DMS53 treated with DMSO at 0.1 percent for 48 hours (cell line): ENCODE measurements at regions not wholly inside any gene's neighbourhood (a gene's known extent, or its start where the extent isn't known, plus 50 kb on each side); places are given as distances from the start of the nearest gene placed in this dataset.

ENCODE experiments used
- DNase-seq: peaks from one replicate; lab custom pipeline; 2025; ENCODE audit not compliant: unreplicated experiment; lab: John Stamatoyannopoulos, UW

DNA sequence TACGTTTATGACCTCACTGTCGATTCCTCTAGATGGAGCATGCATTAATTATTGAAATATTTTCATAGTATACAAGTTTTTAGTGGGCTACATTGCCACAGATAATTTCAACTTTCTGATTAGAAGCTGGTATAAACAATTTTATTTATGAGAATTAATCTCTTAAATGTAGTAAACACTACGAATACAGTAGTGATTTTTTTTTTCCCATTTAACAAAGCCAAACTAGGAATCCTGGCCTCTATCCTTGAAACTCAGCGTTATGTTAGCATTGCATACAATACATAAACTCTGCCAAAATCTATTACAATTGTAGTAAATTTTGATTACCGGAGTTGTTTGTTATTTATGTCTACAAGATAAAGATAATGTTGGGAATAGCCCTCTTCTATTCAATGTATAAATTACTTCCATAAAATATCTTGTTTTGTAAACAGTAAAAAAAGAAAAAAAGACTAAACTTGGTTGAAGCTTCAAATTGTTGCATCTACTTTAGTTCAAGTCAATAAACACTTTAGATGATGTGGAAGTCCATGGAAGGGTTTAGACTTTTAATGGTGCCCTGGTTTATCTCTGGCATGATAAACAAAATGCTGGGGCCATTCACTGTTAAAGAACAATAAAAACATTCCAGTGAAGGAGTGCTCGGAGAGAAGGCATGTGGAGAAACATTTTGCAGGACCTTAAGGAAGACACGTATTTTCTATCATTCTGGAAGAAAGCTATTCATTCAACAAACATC, 77.3 kb upstream of the NR2F2 start:
- DNase-seq: no peak

DNA sequence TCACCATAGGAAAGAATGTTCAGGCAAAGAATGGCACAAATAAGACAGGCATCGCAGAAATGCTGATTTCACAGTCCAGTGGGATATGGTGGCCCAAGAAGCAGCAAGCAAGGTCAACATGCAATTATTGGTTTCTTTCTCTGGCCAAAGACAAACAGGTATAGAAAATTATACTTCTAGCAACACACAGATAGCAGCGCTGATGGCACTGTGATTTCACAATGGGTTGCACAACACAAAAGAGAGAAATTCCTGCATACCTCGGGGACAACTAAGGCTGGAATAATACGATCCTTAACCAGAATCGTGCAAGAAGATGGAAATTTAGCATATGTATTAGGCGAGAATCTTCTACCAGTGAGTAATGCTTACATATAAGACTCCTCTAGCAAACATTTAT, 76.3 kb upstream of the NR2F2 start:
- DNase-seq: no peak

DNA sequence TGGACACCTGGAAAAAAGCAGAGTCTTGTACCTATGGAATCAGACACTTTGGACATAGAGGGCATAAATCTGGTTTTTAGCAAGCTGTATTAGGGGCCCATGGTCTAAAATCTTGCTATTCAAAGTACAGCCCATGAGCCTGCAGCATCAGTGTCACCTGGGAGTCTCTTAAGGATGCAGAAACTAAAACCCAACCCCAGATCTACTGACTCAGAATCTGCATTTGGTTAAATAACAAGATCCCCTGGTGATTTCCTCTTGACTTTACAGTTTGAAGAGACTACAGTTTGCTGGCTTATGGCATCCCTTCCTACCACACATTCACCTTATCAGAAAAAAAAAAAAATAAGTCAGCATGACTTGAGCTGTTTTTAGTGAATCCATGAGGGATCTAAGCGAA, 74.9 kb upstream of the NR2F2 start:
- no peak for DNase-seq

DNA sequence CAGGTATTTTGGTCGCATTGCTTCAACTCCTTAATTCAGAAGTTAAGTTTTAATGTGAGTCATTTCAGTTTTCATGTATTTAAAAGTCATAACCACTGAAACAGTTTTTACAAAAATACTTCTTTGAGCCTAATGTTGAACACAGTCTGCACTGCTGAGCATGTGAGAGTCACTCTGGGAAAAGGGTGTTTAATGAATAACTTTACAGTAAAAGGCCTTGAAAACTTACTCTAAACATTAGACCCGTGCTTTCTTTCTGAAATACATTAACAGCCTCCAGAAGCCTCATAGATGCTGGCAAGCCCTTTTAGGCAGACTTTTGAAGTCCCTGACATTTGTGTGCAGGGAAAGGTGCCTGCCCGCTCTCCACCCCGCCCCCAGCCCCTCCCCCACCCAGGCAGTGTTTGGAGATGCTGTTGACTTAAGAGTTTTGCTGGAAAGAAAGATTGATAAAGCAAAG, 68.9 kb upstream of the NR2F2 start:
- no peak for DNase-seq

DNA sequence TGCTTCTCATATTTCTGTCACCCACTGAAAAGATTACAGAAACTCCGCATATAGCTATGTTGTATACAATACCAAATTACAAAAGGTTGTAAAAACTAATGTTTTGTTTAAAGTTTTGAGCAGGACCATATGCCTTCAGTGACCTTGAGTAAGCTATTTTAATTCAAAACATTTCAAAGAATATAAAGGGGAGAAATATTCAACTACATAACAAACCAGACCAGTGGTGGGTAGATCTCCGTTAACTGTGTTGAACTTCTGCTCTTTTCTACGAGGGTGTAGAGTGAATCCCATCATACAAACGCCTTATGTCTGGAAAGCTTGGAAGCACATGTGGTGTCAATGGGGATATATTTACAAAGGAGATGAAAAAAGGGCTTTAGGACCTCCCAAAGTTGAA, 68.4 kb upstream of the NR2F2 start:
- DNase-seq: no peak

DNA sequence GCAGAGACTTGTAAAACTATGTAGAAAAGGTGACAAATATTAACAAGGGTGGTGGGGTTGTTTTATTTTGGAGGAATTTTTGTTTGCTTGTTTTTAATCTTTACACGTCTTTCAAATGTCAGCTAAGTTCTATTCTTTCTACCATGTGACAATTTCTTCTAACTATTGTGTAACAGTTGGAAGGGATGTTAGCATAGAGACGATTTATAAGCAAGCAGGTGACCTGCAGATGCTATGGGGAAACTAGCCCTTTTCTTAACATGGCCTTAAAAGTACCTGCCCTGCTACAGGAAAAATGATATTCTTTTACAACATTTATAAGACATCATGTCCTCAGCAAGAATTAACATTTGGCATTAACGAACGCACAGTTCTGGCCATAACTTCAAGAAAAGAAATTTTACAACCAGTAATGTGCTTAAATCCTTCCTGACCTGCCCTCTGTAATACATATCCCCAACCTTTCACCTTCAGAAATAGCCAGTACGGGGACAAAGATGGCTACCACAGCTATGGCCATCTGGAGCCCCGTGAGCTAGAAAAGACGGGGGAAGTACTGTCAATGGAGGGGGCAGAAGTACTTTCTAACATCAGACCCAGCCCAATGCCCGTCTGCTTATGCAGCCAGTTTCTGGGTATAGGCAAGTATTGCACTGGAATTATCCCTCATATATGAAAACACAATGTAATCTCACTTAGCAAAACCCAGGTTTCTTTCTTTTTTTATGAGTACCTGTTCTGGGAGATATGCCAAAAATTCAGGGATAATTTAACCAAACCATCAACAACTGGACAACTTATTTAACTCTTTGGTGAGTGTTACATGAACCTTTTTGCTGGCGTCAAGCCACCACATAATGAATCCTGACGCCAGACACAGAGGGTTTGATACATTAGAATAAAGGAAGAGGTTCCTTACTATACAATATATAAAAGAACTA, 67.7 kb upstream of the NR2F2 start:
- no peak for DNase-seq

DNA sequence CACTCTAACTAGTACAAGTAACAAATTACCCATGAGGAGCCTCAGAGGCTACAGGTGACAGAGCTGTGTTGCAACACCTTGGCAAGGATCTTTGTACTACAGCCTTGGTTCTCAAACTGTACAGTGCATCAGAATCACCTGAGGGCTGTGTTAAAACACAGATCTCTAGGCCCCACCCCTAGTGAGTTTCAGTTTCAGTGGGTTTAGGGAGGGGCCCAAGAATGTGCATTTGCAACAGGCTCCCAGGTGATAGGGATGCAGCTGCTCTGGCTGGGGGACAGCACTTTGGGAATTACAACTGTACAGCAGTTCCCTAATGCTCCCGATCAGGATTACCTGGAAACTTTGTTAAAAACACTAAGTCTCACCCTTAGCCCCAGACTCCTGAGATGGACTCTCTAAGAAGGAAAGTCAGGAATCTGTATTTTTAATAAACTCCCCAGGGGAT, 66.1 kb upstream of the NR2F2 start:
- DNase-seq: no peak

DNA sequence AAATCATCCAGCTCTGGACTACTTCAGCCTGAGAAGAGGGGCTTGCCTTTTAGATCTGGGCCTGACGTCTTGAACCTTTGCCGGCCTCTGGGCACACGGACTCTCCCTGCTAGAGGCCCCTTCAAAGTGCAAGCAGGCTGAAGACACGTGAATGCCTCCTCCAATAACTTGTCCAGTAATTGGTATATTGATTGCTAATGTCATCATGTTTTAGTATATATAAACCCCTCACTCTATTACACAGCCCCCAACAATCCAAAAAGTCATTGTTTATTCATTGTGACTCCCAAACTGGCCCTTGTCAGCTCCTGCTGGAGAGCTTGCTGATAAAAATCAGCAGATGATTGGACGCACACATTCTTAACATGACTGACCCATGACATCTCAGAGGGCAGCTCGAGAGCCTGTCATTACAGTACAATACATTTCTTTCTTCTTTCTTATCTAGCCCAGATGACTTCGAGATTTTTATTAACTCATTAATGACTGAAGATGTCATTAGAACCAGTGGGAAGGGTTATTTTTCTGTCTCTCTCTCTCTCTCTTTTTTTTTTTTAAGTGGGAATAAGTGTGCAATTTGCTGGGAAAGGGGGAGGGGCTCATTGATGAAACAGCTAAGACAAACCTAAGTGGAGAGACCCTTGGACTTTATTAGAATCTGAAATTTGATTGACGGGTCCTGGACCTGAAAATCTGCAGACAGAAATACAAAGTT, 65.5 kb upstream of the NR2F2 start:
- DNase-seq: no peak

DNA sequence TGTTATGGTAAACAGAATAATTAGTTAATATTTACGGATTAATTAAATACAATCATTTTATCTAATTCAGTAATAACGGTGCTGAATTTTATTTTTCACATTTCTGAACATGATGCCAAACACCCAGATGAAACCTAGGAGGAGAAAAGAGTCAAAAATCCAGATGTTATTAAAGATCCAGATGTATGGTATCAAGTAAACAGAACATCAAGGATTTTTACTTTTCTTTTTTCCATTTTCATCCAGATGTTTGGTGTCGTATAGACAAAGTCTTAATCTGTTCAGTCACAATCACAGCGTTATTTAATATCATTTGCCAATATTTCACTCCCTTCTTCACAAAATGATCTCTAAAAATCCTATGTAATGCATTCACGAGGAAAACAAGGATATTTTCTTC, 64.0 kb upstream of the NR2F2 start:
- no peak for DNase-seq

DNA sequence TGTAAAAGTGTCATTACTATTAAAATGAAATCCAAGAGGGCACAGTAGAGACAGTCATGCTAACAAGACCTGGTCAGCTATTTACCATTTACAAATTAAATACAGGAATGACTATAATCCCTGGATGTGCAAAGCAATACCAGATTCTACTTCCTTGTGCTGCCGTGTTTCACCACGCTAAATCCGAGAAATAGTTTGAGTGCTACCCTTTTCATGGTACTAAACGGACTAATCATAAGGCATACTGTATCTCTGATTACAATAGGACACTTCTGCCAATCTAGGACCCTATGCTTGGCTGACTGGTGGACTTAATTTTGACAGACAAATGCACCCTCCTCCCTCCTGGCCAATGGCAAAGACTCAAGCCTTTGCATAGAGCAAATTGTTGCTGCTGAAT, 63.0 kb upstream of the NR2F2 start:
- no peak for DNase-seq

DNA sequence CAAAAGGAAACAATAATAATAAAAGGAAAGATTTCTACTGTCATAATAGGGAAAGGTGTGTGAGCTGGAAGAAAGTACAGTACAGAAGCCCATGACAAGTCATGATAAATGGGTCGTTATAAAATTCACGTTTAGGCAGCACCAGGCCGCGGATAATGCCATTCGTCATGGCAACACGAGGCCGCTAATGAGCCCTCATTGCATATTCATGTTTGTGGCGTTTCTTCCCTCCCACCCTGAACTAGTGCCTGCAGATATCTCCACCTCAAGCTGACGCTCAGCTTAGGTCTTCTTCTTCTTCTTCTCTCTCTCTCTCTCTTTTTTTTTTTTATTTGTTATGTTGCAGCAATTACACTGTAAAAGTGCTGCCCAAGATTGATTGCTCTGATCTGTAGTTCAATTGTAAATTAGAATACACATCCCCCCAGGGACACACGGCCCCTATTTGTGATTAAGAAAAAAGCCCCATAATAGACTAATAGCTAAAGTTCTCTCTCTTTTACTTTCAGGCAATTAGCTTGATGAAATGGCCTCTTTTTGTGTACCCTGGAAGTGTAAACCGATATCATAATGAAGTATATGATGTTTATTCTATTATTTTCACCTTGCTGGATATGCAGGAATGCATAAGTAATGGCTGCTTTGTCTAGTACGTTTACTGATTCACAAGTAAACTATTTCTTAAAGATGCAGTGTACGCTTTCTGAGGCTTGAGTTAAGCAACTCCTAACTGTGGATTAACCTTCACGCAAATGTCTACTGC, 61.9 kb upstream of the NR2F2 start:
- no peak for DNase-seq

DNA sequence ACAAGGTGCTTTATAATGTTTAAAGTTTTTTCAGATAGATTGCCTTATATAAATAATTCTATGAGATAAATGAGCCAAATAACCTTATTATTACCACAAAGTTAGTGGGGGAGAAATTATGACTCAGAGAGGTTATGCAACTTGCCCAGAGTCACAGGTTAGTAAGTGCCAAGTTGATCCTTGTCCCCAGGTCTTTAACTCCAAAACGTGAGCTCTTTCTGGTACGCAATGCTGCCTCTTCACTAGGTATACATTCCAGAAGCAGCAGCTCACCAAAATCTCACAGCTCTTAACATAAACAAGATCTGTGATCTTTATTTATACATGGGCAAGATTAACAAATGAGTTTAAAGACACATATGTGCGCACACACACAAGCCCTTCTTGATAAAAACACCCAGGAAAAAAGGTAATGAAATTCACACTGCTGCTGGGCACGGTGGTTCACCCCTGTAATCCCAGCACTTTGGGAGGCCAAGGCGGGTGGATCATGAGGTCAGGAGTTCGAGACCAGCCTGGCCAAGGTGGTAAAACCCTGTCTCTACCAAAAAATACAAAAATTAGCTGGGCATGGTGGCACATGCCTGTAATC, 59.8 kb upstream of the NR2F2 start:
- DNase-seq: no peak

DNA sequence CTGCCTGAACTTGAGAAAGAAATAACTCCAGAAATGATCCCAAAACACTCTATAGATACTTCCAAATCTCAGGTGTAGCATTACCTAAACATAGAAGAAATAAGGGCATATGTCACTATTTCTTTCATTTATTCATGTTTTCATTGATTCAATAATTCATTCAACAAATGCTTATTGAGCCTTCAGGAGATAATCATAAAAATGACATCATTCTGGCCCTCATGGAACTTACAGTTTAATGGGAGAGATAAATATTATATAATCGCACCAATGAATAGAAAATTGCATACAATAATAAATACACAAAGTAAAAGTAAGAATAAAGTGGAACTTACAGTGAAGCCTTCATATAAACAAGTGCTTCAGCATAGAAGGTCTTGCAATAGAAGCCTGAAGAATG, 58.1 kb upstream of the NR2F2 start:
- no peak for DNase-seq

DNA sequence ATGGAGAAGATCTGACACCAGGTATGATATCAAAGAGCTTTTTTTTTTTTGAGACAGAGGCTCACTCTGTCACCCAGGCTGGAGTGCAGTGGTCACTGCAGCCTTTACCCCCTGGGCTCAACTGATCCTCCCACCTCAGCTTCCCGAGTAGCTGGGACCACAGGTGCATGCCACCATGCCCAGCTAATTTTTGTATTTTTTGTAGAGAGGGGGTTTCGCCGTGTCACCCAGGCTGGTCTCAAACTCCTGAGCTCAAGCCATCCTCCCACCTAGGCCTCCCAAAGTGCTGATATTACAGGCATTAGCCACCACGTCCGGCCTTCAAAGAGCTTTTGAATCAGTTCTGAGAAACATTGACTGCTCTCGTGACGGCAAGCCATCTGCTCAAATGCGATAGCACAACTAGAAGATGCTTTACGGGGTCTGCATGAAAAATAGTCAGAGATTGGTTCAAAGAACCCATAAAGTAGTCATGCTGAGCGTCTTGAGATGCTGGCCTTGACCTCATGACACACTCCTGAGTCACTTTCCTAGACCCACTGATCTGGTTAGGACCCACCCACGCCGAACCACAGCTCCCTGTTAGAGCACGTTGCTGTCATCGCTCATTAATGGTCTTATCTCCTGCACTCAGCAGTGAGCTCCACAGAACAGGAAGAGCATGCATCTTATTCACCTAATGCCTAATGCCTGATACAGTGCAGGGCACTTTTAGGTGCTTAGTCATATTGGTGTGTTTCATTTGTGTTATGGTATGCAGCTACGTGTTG, 57.0 kb upstream of the NR2F2 start:
- no peak for DNase-seq

DNA sequence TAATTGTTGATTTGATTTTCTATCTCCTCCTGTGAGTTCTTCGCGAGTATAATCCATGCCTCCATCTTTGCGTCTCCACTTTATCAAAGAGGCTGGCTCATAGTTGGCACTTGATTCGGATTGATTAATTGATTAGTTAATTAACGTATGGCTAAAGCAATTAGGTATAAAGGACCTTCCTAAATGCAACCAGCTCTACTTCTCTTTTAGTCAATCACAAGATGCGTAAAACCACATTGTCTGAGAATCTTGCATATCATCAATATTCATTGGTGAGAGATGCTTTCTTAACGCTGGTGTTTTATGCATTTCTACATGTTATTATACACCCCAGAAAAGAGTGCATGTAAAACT, 56.4 kb upstream of the NR2F2 start:
- no peak for DNase-seq

DNA sequence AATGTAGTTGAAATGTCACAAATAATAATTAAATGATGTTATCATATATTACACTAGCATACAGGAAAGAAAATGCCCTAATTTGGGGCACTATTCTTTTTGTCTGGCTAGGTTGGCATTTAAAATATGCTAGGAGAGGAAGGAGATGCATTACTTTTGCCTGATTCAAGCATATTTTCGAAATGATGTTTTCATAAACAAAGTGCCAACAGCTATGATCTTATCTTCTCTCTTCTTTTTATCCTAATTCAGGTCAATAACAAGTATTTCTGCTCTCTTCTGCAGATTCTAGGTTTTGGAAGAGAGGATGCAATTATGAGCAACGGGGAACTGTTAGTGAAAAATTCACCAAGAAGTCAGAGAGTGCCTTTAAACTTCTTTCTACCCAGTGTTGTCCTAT, 55.8 kb upstream of the NR2F2 start:
- no peak for DNase-seq

DNA sequence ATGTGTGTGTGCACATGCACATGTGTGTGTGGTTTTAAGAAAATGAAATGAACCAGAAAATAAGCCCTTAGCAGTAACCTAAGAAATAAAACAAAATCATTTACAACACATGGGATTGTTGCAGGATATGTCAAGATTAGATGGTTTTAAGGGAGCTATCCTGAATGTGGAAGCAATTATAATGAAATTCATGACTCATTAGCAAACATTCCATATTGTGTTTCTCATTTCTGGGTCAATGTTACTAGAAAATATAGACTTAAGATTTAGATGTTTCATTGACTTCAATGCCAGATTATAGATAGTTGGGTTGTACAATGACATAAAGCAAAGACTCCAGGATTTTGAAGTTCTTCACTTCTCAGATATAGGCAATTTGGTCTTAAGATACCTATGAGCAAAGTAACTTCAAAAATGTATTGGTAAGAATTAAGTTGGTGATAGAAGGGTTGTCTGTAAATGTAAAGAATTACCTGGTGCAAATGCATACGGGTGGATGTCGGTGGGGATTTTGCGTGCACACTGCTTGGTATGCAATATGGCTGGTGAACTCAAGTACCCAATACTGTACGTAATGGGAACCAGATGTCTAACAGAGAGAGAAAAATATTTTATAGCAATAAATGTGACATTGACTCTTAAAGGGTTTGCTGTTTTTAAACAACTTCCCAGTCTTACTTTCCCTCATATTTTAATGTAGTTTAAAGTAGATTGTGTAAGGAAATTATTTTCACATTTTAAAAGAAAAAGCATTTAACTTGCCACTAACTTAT, 53.9 kb upstream of the NR2F2 start:
- DNase-seq: no peak
